HFF-Myc (cell line): ENCODE measurements at regions not wholly inside any gene's neighbourhood (a gene's known extent, or its start where the extent isn't known, plus 50 kb on each side); places are given as distances from the start of the nearest gene placed in this dataset.

Experiments used
- DNase-seq: peaks from one replicate; pipeline ENCODE4 v3.0.0-alpha.2; 2011; ENCODE audit warnings: low read depth; ENCODE audit errors: extremely low read depth
- H3K4me3 ChIP-seq: replicated peaks from 2 replicates; pipeline ENCODE4 v1.5.1; 2011; ENCODE audit warnings: low read depth, mild to moderate bottlenecking, control low read depth, low read length
- TF ChIP-seq, protein P1 (sequence below): IDR thresholded peaks from 2 replicates; pipeline ENCODE4 v1.5.1; 2012; ENCODE audit warnings: mild to moderate bottlenecking, low read depth, low read length, control low read depth; ENCODE audit errors: missing control alignments

DNA sequence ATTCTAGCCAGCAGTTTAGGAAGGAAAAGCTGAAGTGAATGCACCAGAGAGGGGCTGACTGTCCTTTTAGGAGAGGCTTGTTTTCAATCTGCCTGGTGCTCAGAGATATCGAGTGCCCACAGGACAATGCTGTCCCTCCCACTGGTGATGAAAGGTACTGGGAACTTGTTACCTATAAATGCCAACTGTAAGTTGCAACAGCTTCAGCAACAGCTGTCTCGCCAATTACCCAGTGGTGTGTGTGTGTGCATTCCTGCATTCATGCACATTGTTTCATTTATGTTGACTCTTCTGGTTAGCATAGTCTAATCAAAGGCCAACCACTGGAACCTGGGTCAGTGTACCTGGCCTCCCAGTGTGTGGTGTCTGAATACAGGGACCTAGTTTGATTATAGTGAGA is 161.1 kb downstream of the CSNK1G3 start:
- TF ChIP-seq, protein P1, sequence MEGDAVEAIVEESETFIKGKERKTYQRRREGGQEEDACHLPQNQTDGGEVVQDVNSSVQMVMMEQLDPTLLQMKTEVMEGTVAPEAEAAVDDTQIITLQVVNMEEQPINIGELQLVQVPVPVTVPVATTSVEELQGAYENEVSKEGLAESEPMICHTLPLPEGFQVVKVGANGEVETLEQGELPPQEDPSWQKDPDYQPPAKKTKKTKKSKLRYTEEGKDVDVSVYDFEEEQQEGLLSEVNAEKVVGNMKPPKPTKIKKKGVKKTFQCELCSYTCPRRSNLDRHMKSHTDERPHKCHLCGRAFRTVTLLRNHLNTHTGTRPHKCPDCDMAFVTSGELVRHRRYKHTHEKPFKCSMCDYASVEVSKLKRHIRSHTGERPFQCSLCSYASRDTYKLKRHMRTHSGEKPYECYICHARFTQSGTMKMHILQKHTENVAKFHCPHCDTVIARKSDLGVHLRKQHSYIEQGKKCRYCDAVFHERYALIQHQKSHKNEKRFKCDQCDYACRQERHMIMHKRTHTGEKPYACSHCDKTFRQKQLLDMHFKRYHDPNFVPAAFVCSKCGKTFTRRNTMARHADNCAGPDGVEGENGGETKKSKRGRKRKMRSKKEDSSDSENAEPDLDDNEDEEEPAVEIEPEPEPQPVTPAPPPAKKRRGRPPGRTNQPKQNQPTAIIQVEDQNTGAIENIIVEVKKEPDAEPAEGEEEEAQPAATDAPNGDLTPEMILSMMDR, result no peak
- no peak overlapping the region for H3K4me3 ChIP-seq
- DNase-seq, result no peak

DNA sequence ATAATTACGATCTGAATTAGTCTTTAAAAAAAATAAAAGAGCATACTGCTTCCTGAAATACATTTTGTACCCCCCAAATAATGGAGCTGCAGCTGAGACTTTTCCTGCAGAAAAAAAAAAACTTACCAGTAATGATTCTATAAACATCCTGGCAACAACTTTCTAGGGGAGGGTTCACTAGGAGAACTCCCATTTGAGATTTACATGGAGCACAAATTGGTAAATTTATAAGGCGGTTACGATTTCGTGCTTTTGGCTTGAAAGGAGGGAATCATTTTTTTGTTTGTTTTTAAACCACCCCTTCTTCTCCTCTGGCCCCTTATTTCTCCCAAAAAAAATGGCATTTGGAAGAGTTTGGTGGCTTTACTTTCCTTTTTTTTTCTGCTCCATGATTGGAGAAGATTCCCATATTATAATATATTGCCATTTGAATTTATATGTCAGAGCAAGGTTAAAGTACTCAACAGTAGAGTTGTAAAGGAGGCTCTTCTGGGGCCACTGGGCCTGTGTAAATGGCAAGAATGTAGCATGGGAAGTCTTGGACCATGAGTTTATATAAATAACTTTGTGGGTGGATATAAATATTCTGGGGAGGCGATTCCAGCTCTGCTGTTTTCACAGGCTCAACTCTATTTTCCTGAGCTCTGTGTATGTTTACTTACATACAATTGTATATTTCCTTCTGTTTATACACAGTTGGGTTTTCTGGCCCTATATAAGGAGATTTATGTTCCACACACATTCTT is 159.9 kb downstream of the CSNK1G3 start:
- no peak for DNase-seq
- no peak overlapping the region for H3K4me3 ChIP-seq
- TF ChIP-seq, protein P1, result no peak

DNA sequence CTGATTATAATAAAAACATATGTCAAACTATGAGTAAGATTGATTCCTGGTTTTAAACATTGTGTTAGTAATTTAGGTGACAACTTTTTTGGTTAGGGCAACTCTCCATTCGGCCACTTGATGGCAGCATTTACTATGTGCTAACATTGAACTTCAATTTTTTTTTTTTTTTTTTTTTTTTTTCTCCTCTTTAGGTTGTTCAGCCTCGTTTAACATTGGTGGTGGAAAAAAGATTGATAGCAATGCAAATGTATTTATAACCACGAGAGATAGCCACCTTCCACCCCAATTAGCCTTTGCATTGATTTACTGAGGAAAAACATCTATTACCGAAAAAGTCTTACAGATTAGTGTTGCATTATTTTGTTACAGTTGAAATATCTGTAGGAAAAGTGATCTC is 159.1 kb downstream of the CSNK1G3 start:
- DNase-seq, result peak; percentile 31
- no peak overlapping the region for H3K4me3 ChIP-seq
- TF ChIP-seq, protein P1, result peak; percentile 71
